SK-N-SH treated with all-trans-retinoic acid at 6 μM for 48 hours (cell line): ENCODE measurements at regions not wholly inside any gene's neighbourhood (a gene's known extent, or its start where the extent isn't known, plus 50 kb on each side); places are given as distances from the start of the nearest gene placed in this dataset.

Source experiments
- CREB5 ChIP-seq: fragments of 250-450 bp; sonication (Bioruptor Pico); IDR thresholded peaks from 2 replicates; pipeline ENCODE4 v1.5.1; 2020; ENCODE audit warnings: low read depth, mild to moderate bottlenecking, moderate library complexity
- CSDC2 ChIP-seq: fragments of 250-450 bp; sonication (Bioruptor Pico); IDR thresholded peaks from 2 replicates; pipeline ENCODE4 v1.5.0; 2020; ENCODE audit warnings: mild to moderate bottlenecking, moderate library complexity
- ZFP30 ChIP-seq: fragments of 450-650 bp; formaldehyde crosslinking; IDR thresholded peaks from 2 replicates; pipeline ENCODE4 v1.5.0; 2022; ENCODE audit warnings: mild to moderate bottlenecking, moderate library complexity
- ZNF8 ChIP-seq: fragments of 450-650 bp; formaldehyde crosslinking; IDR thresholded peaks from 2 replicates; pipeline ENCODE4 v1.5.0; 2020; ENCODE audit warnings: mild to moderate bottlenecking, moderate library complexity
- TF ChIP-seq, protein P1 (sequence below): fragments of 250-450 bp; sonication (Bioruptor Pico); IDR thresholded peaks from 2 replicates; pipeline ENCODE4 v1.5.0; 2020; ENCODE audit warnings: mild to moderate bottlenecking, moderate library complexity
- TF ChIP-seq, protein P2 (sequence below): fragments of 250-450 bp; sonication (Bioruptor Pico); IDR thresholded peaks from 2 replicates; pipeline ENCODE4 v1.8.0; 2020; ENCODE audit warnings: mild to moderate bottlenecking, moderate library complexity, borderline replicate concordance

DNA sequence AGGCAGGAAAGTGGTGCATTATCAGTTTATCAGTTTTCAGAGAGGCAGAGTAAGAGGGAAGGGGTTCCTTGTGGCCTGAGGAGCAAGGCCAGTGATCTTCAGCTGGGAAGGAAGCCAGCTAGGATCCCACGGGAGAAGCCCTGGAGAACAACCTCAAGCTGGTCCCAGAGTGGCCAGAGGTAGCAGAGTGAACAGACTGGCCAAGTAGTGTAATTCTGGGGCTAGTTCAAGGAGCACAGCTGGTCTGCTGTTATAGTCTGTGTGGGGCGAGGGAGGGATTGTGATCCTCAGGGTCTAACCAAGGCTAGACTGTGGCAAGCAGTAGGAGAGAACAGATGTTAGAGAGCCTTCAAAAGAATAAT lies 164.6 kb downstream of the CARTPT start:
- TF ChIP-seq, protein P1, sequence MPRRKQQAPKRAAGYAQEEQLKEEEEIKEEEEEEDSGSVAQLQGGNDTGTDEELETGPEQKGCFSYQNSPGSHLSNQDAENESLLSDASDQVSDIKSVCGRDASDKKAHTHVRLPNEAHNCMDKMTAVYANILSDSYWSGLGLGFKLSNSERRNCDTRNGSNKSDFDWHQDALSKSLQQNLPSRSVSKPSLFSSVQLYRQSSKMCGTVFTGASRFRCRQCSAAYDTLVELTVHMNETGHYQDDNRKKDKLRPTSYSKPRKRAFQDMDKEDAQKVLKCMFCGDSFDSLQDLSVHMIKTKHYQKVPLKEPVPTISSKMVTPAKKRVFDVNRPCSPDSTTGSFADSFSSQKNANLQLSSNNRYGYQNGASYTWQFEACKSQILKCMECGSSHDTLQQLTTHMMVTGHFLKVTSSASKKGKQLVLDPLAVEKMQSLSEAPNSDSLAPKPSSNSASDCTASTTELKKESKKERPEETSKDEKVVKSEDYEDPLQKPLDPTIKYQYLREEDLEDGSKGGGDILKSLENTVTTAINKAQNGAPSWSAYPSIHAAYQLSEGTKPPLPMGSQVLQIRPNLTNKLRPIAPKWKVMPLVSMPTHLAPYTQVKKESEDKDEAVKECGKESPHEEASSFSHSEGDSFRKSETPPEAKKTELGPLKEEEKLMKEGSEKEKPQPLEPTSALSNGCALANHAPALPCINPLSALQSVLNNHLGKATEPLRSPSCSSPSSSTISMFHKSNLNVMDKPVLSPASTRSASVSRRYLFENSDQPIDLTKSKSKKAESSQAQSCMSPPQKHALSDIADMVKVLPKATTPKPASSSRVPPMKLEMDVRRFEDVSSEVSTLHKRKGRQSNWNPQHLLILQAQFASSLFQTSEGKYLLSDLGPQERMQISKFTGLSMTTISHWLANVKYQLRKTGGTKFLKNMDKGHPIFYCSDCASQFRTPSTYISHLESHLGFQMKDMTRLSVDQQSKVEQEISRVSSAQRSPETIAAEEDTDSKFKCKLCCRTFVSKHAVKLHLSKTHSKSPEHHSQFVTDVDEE (CRISPR knock-in tag), result no peak
- TF ChIP-seq, protein P2, sequence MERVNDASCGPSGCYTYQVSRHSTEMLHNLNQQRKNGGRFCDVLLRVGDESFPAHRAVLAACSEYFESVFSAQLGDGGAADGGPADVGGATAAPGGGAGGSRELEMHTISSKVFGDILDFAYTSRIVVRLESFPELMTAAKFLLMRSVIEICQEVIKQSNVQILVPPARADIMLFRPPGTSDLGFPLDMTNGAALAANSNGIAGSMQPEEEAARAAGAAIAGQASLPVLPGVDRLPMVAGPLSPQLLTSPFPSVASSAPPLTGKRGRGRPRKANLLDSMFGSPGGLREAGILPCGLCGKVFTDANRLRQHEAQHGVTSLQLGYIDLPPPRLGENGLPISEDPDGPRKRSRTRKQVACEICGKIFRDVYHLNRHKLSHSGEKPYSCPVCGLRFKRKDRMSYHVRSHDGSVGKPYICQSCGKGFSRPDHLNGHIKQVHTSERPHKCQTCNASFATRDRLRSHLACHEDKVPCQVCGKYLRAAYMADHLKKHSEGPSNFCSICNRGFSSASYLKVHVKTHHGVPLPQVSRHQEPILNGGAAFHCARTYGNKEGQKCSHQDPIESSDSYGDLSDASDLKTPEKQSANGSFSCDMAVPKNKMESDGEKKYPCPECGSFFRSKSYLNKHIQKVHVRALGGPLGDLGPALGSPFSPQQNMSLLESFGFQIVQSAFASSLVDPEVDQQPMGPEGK, result no peak
- no peak for TF ChIP-seq CSDC2 (CRISPR knock-in tag)
- no peak for TF ChIP-seq CREB5 (CRISPR knock-in tag)
- no peak for TF ChIP-seq ZFP30 (CRISPR knock-in tag)
- no peak for TF ChIP-seq ZNF8 (CRISPR knock-in tag)
